WERI-Rb-1 (cell line): ENCODE measurements at regions not wholly inside any gene's neighbourhood (a gene's known extent, or its start where the extent isn't known, plus 50 kb on each side); places are given as distances from the start of the nearest gene placed in this dataset.

Experiments used
- DNase-seq: peaks from one replicate; pipeline ENCODE4 v3.0.0-alpha.2; 2020
- H3K27ac ChIP-seq: fragments of 250-450 bp; sonication (Bioruptor Pico); 2 replicates; pipeline ENCODE4 v1.5.1; 2020; ENCODE audit warnings: mild to moderate bottlenecking, moderate library complexity
- H3K27me3 ChIP-seq: fragments of 250-450 bp; sonication (Bioruptor Pico); 2 replicates; pipeline ENCODE4 v1.5.1; 2021; ENCODE audit warnings: mild to moderate bottlenecking, low read depth, moderate library complexity; ENCODE audit not compliant: insufficient read depth, severe bottlenecking
- H3K36me3 ChIP-seq: fragments of 250-450 bp; sonication (Bioruptor Pico); 2 replicates; pipeline ENCODE4 v1.5.1; 2020; ENCODE audit warnings: mild to moderate bottlenecking, moderate library complexity
- H3K4me3 ChIP-seq: 2 replicates; pipeline ENCODE4 v1.5.1; 2011; ENCODE audit warnings: low read depth, mild to moderate bottlenecking, control low read depth, low read length
- H3K9me3 ChIP-seq: fragments of 250-450 bp; sonication (Bioruptor Pico); 2 replicates; pipeline ENCODE4 v1.5.1; 2021; ENCODE audit warnings: mild to moderate bottlenecking, moderate library complexity; ENCODE audit not compliant: severe bottlenecking
- TF ChIP-seq, protein P1 (sequence below): IDR thresholded peaks from 2 replicates; pipeline ENCODE4 v1.5.1; 2011; ENCODE audit warnings: low read depth, mild to moderate bottlenecking, control low read depth, inconsistent platforms, low read length

DNA sequence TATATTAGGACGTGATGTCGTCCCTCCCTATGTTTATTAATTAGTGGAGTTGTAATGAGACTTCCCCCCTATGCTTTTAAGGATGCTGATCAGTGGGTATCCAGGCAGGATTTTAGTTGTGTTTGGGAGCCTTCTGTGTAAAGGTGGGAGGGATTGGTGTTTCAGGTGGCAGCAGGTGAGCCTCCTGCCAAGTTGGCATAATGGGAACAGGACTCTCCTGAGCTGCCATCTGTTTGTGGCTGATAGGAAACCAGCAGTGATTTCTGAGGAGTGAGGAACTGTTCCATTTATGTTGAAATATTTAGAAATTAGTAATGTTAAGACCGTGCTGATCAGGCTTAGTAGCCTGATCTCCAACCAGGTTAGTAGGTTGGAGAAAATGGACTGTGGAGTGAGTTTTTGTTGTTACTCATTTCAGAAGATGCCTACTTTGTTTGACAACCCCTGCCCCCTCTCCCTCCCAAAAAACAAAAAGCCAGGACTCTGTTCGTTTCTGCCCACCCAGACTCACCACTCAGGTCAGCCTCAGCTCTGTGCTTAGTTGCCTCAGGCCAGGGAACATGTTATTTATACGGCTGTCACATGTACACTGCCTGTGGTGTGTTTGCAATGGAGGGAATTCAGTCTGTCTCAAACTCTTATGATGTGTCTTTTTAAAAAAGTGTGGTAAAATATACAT, 55.4 kb upstream of the TULP4 start:
- Histone ChIP-seq H3K36me3 (peaks cover 20% of the 10 kb centered on the region), H3K4me3 (no peak overlapping the region), H3K9me3 (no peaks in the 10 kb centered on the region), H3K27me3 (no peaks in the 10 kb centered on the region), H3K27ac (no peak overlapping the region)
- TF ChIP-seq, protein P1, sequence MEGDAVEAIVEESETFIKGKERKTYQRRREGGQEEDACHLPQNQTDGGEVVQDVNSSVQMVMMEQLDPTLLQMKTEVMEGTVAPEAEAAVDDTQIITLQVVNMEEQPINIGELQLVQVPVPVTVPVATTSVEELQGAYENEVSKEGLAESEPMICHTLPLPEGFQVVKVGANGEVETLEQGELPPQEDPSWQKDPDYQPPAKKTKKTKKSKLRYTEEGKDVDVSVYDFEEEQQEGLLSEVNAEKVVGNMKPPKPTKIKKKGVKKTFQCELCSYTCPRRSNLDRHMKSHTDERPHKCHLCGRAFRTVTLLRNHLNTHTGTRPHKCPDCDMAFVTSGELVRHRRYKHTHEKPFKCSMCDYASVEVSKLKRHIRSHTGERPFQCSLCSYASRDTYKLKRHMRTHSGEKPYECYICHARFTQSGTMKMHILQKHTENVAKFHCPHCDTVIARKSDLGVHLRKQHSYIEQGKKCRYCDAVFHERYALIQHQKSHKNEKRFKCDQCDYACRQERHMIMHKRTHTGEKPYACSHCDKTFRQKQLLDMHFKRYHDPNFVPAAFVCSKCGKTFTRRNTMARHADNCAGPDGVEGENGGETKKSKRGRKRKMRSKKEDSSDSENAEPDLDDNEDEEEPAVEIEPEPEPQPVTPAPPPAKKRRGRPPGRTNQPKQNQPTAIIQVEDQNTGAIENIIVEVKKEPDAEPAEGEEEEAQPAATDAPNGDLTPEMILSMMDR, result no peak
- no peak for DNase-seq

DNA sequence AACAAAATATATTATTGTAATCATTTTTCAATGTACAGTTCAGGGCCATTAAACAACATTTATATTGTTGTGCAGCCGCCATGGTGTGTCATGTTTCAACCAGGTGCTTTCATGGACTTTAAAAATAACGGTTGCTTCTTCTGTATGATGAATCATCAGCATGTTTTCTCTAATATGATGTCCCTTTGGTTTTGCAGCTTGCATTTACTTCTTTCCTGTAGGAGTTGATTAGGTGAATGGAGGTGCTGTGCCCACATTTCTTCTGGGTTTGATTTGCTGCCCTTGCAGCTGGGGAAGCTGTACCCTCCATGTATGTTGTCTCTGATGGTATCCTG, 54.9 kb upstream of the TULP4 start:
- no peak overlapping the region for H3K27ac ChIP-seq
- H3K4me3 ChIP-seq, result no peak overlapping the region
- no peaks in the 10 kb centered on the region for H3K27me3 ChIP-seq
- TF ChIP-seq, protein P1, result no peak
- no peaks in the 10 kb centered on the region for H3K9me3 ChIP-seq
- H3K36me3 ChIP-seq, result peaks cover 25% of the 10 kb centered on the region
- DNase-seq, result no peak

DNA sequence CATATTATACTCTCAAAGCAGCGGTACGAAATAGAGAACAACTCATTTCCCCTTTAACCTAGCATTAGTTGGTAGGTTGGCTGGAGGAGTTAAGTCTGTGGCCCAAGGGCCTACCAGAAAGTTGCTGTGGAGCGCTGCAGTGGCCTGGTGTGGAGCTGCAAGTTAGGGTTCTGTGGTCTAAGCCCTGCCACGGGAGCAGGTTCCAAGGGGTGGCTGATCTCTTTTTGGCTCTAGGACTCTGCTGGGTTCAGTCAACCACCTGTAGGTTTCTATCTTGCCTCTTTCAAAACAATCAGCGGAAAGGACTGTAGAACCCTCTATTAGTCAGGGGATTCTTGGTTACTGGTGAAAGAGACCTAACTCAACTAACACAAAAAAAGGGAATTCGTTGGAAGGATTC, 54.5 kb upstream of the TULP4 start:
- peaks cover 28% of the 10 kb centered on the region for H3K36me3 ChIP-seq
- H3K27me3 ChIP-seq, result no peaks in the 10 kb centered on the region
- TF ChIP-seq, protein P1, result no peak
- no peaks in the 10 kb centered on the region for H3K9me3 ChIP-seq
- H3K27ac ChIP-seq, result no peak overlapping the region
- DNase-seq, result no peak
- H3K4me3 ChIP-seq, result no peak overlapping the region

DNA sequence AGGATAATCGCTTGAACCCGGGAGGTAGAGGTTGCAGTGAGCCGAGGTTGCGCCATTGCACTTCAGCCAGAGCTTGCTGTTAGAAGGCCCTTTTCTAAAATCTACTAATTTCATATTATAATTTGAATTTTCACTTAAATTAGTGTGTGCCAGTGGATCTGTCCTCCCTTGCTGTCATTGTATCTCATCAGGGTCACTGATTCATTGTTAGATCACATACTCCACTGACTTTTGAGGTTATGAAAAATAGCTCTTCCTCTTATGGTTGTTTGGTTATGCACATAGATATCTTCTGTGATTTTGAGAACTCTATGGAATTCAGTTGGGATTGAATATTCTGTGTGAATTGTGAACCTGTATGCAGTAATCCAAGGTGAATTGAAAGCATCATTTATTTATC, 53.1 kb upstream of the TULP4 start:
- Histone ChIP-seq H3K27me3 (no peaks in the 10 kb centered on the region), H3K9me3 (no peaks in the 10 kb centered on the region), H3K36me3 (peaks cover 22% of the 10 kb centered on the region), H3K4me3 (no peak overlapping the region), H3K27ac (no peak overlapping the region)
- DNase-seq, result no peak
- TF ChIP-seq, protein P1, result no peak

DNA sequence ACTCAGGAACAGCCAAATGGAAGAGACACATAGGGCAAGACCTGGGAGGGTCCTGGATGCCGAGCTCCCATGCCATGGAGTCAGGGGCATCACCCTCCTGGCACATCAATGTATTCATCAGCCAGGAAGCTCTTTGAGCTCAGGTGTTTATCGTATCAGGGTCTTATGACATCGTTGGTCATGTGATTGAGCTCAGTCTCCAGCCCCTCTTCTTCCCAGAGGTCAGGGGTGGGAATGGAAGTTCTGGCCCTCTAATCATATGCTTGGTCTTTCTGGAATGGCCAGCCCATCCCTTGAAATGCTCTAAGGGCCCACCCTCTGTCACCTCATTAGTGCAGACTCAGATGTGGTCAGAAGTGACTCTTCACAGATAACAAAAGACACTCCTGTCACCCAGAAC, 52.4 kb upstream of the TULP4 start:
- TF ChIP-seq, protein P1, result no peak
- Histone ChIP-seq H3K27ac (no peak overlapping the region), H3K36me3 (peaks cover 21% of the 10 kb centered on the region), H3K27me3 (no peaks in the 10 kb centered on the region), H3K4me3 (no peak overlapping the region), H3K9me3 (no peaks in the 10 kb centered on the region)
- no peak for DNase-seq

DNA sequence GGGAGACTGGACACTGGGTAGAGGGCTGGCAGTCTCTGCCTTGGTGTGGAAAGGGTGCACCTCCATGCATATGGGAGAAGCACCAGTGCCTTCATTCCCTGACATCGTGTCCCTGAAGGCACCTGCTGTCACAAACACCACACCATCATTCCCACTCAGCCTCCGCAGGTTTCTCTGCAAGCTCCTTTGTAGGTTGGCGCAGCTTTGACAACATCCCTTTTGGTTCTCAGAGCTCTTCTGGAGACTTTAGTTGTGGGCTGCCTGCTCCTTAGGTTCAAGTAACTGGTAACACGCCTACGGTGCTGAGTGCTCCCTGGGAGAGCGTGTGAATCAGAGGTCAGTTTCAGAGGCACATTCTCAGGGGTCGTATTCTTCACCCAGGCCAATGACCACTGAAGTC, 50.2 kb upstream of the TULP4 start:
- Histone ChIP-seq H3K9me3 (no peaks in the 10 kb centered on the region), H3K27ac (no peak overlapping the region), H3K36me3 (peaks cover 19% of the 10 kb centered on the region), H3K27me3 (no peaks in the 10 kb centered on the region), H3K4me3 (no peak overlapping the region)
- DNase-seq, result no peak
- TF ChIP-seq, protein P1, result no peak
